ENCODE measurements at regions not wholly inside any gene's neighbourhood (a gene's known extent, or its start where the extent isn't known, plus 50 kb on each side); places are given as distances from the start of the nearest gene placed in this dataset.

GRCh38 chr17:17419166-17419565, 57.6 kb upstream of the MED9 start:
- DNase-seq, result no peak

- no peak for DNase-seq
Observed at GRCh38 chr17:17419631-17420030, 57.2 kb upstream of the MED9 start.

- DNase-seq, result no peak
Observed at GRCh38 chr17:17420082-17420481, 56.7 kb upstream of the MED9 start.

DNA sequence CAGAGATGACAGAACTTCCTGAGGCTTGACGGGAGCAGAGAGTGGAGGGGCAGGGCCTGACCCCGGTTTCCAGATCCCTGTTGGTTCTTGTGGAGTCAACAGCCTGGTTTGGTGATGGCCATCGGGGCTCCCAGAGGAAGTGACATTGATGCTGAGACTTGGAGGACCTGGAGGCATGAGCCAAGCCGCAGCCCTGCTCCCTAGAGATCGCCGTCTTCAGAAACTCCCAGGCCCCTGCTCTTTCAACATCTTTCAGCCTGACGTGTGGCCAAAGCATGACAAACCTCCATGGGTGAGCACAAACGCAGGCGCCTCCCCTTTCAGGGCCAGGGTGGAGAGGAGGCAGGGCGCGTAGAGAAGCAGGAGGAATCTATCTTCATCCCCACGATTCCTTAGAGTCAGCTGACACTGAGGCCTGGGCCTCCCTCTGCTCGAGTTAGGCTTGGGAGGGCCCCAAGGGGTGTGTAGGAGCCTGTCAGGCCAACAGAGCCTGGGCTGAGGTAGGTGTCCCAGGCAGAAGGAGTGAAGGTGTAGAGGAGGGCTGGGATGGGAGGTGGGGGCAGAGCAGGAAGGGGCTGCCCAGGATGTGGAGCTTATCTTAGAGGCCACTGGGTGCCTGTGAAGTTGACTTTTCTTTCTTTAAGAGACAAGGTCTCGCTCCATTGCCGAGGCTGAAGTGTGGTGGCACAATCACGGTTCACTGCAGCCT, 56.1 kb upstream of the MED9 start:
- no peak for DNase-seq

- no peak for DNase-seq
Observed at GRCh38 chr17:17421346-17422216, 55.2 kb upstream of the MED9 start.

GRCh38 chr17:17422217-17422610, 54.6 kb upstream of the MED9 start:
- no peak for DNase-seq

- no peak for DNase-seq
Observed at GRCh38 chr17:17422641-17423040, 54.2 kb upstream of the MED9 start.

DNA sequence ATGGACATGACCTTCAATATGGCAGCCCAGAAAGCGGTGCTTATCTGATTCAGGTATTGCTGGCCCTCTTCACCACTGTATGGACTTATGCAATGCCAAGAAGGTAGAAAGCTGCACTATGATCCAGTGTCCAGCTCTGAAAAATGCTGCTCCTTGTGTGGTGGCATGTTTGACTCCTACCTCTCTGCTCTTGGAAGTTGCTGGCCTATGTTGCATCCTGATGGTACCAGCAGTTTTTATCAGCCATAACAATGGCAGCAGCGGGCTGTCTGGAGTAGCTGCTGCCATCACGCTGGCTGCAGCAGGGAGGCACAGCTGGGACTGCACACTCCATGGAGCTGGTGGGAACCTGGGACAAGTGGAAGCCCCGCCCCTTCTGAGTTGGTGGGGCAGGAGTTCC, 53.1 kb upstream of the MED9 start:
- no peak for DNase-seq

- no peak for DNase-seq
Observed at GRCh38 chr17:17424552-17424951, 52.2 kb upstream of the MED9 start.

DNA sequence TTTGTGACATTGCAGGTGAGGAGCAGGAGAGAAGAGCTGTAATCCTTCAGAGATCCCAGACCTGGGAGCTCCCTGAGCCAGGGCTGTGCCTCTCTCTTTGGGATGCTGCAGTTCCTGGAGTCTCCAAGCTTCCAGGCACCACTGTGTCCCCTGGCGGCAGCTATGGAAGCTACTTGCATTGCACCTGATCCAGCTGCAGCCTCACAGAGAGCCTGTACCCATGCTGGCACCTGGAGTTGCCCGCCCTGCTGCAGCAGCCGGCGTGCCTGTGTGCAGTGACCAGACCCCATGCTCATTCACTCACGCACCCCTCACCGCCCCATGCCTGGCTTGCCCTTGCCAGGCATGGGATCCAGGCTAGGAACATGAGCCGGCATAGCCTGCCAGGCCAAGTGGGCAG, 51.8 kb upstream of the MED9 start:
- no peak for DNase-seq

- DNase-seq, result no peak
Observed at GRCh38 chr17:17425591-17425990, 51.2 kb upstream of the MED9 start.

DNA sequence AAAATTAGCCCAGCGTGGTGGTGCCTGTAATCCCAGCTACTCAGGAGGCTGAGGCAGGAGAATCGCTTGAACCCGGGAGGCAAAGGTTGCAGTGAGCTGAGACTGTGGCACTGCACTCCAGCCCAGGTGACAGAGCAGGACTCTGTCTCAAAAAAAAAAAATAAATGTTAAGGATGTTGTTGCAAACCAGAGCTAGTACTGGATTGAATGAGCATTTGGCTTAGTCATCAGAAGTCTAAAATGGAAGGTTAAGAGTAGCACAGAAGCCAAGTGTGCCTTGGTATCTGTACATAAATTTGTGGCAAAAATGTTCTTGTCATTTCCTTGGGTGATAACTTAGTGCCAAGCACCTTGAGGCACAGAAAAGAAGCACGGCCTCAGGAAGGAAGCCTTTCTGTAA, 50.6 kb upstream of the MED9 start:
- no peak for DNase-seq

Measured in COR-L47 (cell line).